DOHH2 (cell line): ENCODE measurements at regions not wholly inside any gene's neighbourhood (a gene's known extent, or its start where the extent isn't known, plus 50 kb on each side); places are given as distances from the start of the nearest gene placed in this dataset.

Experiments used
- EZH2phosphoT487 ChIP-seq: fragments of 200-600 bp; sonication (generic); IDR thresholded peaks from 2 replicates; pipeline ENCODE4 v1.6.1; 2017; ENCODE audit warnings: borderline replicate concordance, mild to moderate bottlenecking, antibody characterized with exemption, low read length, moderate library complexity, mixed read lengths
- TF ChIP-seq, protein P1 (sequence below): fragments of 200-600 bp; sonication (generic); IDR thresholded peaks from one replicate; pipeline ENCODE4 v1.5.1; 2014; ENCODE audit warnings: antibody characterized with exemption, mild to moderate bottlenecking, low read depth, low read length; ENCODE audit not compliant: poor library complexity, severe bottlenecking

DNA sequence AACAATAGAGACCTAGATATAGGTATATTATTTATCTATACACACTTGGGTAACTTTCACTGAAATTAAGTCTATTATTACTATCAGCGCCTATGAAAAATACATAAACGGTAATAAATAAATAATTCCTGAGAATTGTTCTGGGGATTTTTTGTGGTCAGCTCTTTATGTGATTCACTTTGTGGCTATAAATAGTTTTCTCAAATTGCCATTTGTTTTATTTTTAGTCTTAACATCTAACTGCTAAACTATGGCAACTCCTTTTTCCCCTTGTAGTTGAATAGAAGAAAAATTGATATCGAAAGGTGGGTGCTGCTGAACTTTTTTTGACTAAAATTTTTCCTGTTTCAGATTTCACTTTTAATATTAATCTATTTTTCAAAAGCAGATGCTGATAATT lies 189.0 kb downstream of the VGLL3 start:
- TF ChIP-seq, protein P1, sequence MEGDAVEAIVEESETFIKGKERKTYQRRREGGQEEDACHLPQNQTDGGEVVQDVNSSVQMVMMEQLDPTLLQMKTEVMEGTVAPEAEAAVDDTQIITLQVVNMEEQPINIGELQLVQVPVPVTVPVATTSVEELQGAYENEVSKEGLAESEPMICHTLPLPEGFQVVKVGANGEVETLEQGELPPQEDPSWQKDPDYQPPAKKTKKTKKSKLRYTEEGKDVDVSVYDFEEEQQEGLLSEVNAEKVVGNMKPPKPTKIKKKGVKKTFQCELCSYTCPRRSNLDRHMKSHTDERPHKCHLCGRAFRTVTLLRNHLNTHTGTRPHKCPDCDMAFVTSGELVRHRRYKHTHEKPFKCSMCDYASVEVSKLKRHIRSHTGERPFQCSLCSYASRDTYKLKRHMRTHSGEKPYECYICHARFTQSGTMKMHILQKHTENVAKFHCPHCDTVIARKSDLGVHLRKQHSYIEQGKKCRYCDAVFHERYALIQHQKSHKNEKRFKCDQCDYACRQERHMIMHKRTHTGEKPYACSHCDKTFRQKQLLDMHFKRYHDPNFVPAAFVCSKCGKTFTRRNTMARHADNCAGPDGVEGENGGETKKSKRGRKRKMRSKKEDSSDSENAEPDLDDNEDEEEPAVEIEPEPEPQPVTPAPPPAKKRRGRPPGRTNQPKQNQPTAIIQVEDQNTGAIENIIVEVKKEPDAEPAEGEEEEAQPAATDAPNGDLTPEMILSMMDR = no peak
- no peak for TF ChIP-seq EZH2phosphoT487
